Suprapubic skin (tissue), 4 donors: ENCODE measurements at regions not wholly inside any gene's neighbourhood (a gene's known extent, or its start where the extent isn't known, plus 50 kb on each side); places are given as distances from the start of the nearest gene placed in this dataset.

ENCODE experiments used
- DNase-seq, 2 donors: peaks; one replicate each; pipeline ENCODE4 v3.0.0-alpha.2; 2019; ENCODE audit warnings: low spot score in 2 of 2
- H3K27ac ChIP-seq: fragments of 200-600 bp; sonication (generic); one replicate; pipeline ENCODE4 v1.5.1; 2019
- H3K27me3 ChIP-seq: fragments of 200-600 bp; sonication (generic); one replicate; pipeline ENCODE4 v1.5.1; 2019
- H3K36me3 ChIP-seq: fragments of 200-600 bp; sonication (generic); one replicate; pipeline ENCODE4 v1.5.1; 2019
- H3K4me1 ChIP-seq: fragments of 200-600 bp; sonication (generic); one replicate; pipeline ENCODE4 v1.5.1; 2019
- H3K4me3 ChIP-seq: fragments of 200-600 bp; sonication (generic); one replicate; pipeline ENCODE4 v1.5.1; 2019; ENCODE audit warnings: mild to moderate bottlenecking
- H3K9me3 ChIP-seq: fragments of 200-600 bp; sonication (generic); one replicate; pipeline ENCODE4 v1.5.1; 2019
- CTCF ChIP-seq, 2 donors: fragments of 200-600 bp in 1 of 2; fragments of 450-650 bp in 1 of 2; sonication (generic) in 1 of 2; IDR thresholded peaks; one replicate each; pipeline ENCODE4 v1.5.1; 2016 to 2019; ENCODE audit warnings: antibody characterized with exemption in 2 of 2, mild to moderate bottlenecking in 1 of 2, moderate library complexity in 1 of 2
- EP300 ChIP-seq: sonication (generic); formaldehyde crosslinking; IDR thresholded peaks from one replicate; pipeline ENCODE4 v1.6.1; 2017; ENCODE audit warnings: antibody characterized with exemption
- POLR2A ChIP-seq, 2 donors: fragments of 450-650 bp; IDR thresholded peaks; one replicate each; pipeline ENCODE4 v1.6.1; 2017; ENCODE audit warnings: antibody characterized with exemption in 2 of 2, mild to moderate bottlenecking in 2 of 2, moderate library complexity in 2 of 2
- POLR2AphosphoS5 ChIP-seq, 3 donors: sonication (generic); formaldehyde crosslinking; IDR thresholded peaks; one replicate each; pipeline ENCODE4 v1.6.1; 2017; ENCODE audit warnings: antibody characterized with exemption in 3 of 3
- WGBS: methylation state at CpG from one replicate; pipeline ENCODE4 v1.1.5; 2018; 5-methylcytosine and 5-hydroxymethylcytosine counted together

GRCh38 chr16:18059089-18059488 lies 277.4 kb downstream of the NPIPA8 start:
- 100% methylated on average over 1 of the region's 1 CpG for WGBS

GRCh38 chr16:18055411-18055916 lies 281.1 kb downstream of the NPIPA8 start:
- Histone ChIP-seq H3K4me3 (no peak overlapping the region), H3K36me3 (no peaks in the 10 kb centered on the region), H3K4me1 (no peaks in the 10 kb centered on the region), H3K27me3 (peaks cover 12% of the 10 kb centered on the region), H3K9me3 (no peaks in the 10 kb centered on the region), H3K27ac (no peak overlapping the region)
- DNase-seq = no peak
- TF ChIP-seq POLR2AphosphoS5 (IDR thresholded peaks at IDR 0.05) (no peak), CTCF (IDR thresholded peaks at IDR 0.05) (no peak), POLR2A (IDR thresholded peaks at IDR 0.05) (no peak), EP300 (no peak)
- 62% methylated on average over 4 of the region's 4 CpGs for WGBS

More at GRCh38 chr16:18059089-18059488, 277.4 kb downstream of the NPIPA8 start:
- Histone ChIP-seq H3K4me1 (no peaks in the 10 kb centered on the region), H3K27ac (no peak overlapping the region), H3K36me3 (no peaks in the 10 kb centered on the region), H3K9me3 (no peaks in the 10 kb centered on the region), H3K27me3 (peaks cover 16% of the 10 kb centered on the region), H3K4me3 (no peak overlapping the region)
- no peak for DNase-seq
- no peak for TF ChIP-seq EP300
- TF ChIP-seq POLR2AphosphoS5 (IDR thresholded peaks at IDR 0.05) = no peak
- TF ChIP-seq POLR2A (IDR thresholded peaks at IDR 0.05) = no peak
- TF ChIP-seq CTCF (IDR thresholded peaks at IDR 0.05) = no peak

GRCh38 chr16:18050777-18051176 lies 285.8 kb downstream of the NPIPA8 start:
- H3K27ac ChIP-seq = no peak overlapping the region
- no peaks in the 10 kb centered on the region for H3K9me3 ChIP-seq
- peaks cover 12% of the 10 kb centered on the region for H3K27me3 ChIP-seq
- 65% methylated on average over 6 of the region's 6 CpGs for WGBS
- TF ChIP-seq POLR2AphosphoS5 (IDR thresholded peaks at IDR 0.05) = no peak
- H3K4me3 ChIP-seq = no peak overlapping the region
- no peaks in the 10 kb centered on the region for H3K36me3 ChIP-seq
- no peak for DNase-seq
- H3K4me1 ChIP-seq = no peaks in the 10 kb centered on the region

GRCh38 chr16:18050234-18050633 lies 286.3 kb downstream of the NPIPA8 start:
- H3K27ac ChIP-seq = no peak overlapping the region
- no peak for TF ChIP-seq CTCF (IDR thresholded peaks at IDR 0.05)
- TF ChIP-seq POLR2AphosphoS5 (IDR thresholded peaks at IDR 0.05) = no peak
- no peak for TF ChIP-seq EP300
- TF ChIP-seq POLR2A (IDR thresholded peaks at IDR 0.05) = no peak
- H3K4me3 ChIP-seq = no peak overlapping the region
- no peak for DNase-seq
- no peaks in the 10 kb centered on the region for H3K4me1 ChIP-seq
- no peaks in the 10 kb centered on the region for H3K9me3 ChIP-seq
- H3K36me3 ChIP-seq = no peaks in the 10 kb centered on the region
- WGBS = 87% methylated on average over 3 of the region's 7 CpGs
- peaks cover 13% of the 10 kb centered on the region for H3K27me3 ChIP-seq

GRCh38 chr16:18049547-18050133 lies 286.9 kb downstream of the NPIPA8 start:
- DNase-seq = no peak
- Histone ChIP-seq H3K36me3 (no peaks in the 10 kb centered on the region), H3K9me3 (no peaks in the 10 kb centered on the region), H3K27me3 (peaks cover 11% of the 10 kb centered on the region), H3K4me3 (no peak overlapping the region), H3K27ac (no peak overlapping the region), H3K4me1 (no peaks in the 10 kb centered on the region)
- TF ChIP-seq CTCF (IDR thresholded peaks at IDR 0.05) (no peak), POLR2A (IDR thresholded peaks at IDR 0.05) (no peak), POLR2AphosphoS5 (IDR thresholded peaks at IDR 0.05) (no peak), EP300 (no peak)
- 68% methylated on average over 6 of the region's 6 CpGs for WGBS
